Hepatocyte (in vitro differentiated cells): ENCODE measurements at regions not wholly inside any gene's neighbourhood (a gene's known extent, or its start where the extent isn't known, plus 50 kb on each side); places are given as distances from the start of the nearest gene placed in this dataset.

ENCODE experiments used
- DNase-seq: peaks from one replicate; pipeline ENCODE4 v3.0.0-alpha.2; 2016; ENCODE audit warnings: low spot score
- H2AFZ ChIP-seq: fragments of 200-600 bp; sonication (generic); 2 replicates; pipeline ENCODE4 v1.6.0; 2016; ENCODE audit warnings: antibody characterized with exemption, mild to moderate bottlenecking
- H3K27ac ChIP-seq: fragments of 200-600 bp; sonication (generic); 2 replicates; pipeline ENCODE4 v1.5.1; 2016; ENCODE audit warnings: mild to moderate bottlenecking
- H3K27me3 ChIP-seq: fragments of 200-600 bp; sonication (generic); 2 replicates; pipeline ENCODE4 v1.6.1; 2016
- H3K36me3 ChIP-seq: fragments of 200-600 bp; sonication (generic); replicated peaks from 2 replicates; pipeline ENCODE4 v1.5.1; 2016; ENCODE audit warnings: low read depth; ENCODE audit not compliant: insufficient read depth
- H3K4me1 ChIP-seq: fragments of 200-600 bp; sonication (generic); 2 replicates; pipeline ENCODE4 v1.5.1; 2016; ENCODE audit warnings: mild to moderate bottlenecking, moderate library complexity; ENCODE audit not compliant: insufficient read depth
- H3K4me2 ChIP-seq: fragments of 200-600 bp; sonication (generic); 2 replicates; pipeline ENCODE4 v1.6.0; 2016
- H3K4me3 ChIP-seq: fragments of 200-600 bp; sonication (generic); 2 replicates; pipeline ENCODE4 v1.5.1; 2016; ENCODE audit warnings: mild to moderate bottlenecking
- H3K79me2 ChIP-seq: fragments of 200-600 bp; sonication (generic); 2 replicates; pipeline ENCODE4 v1.6.0; 2017; ENCODE audit warnings: mild to moderate bottlenecking
- H3K9me2 ChIP-seq: fragments of 200-600 bp; sonication (generic); replicated peaks from 2 replicates; pipeline ENCODE4 v1.6.0; 2017; ENCODE audit warnings: mild to moderate bottlenecking; ENCODE audit not compliant: insufficient read depth
- H3K9me3 ChIP-seq: fragments of 200-600 bp; sonication (generic); 2 replicates; pipeline ENCODE4 v1.5.1; 2016; ENCODE audit warnings: low read depth, mild to moderate bottlenecking
- H4K20me1 ChIP-seq: fragments of 200-600 bp; sonication (generic); 2 replicates; pipeline ENCODE4 v1.6.0; 2016; ENCODE audit warnings: mild to moderate bottlenecking; ENCODE audit not compliant: insufficient read depth, poor library complexity, severe bottlenecking
- CTCF ChIP-seq: fragments of 200-600 bp; sonication (generic); IDR thresholded peaks from 2 replicates; pipeline ENCODE4 v1.5.1; 2016; ENCODE audit warnings: antibody characterized with exemption, mild to moderate bottlenecking; ENCODE audit not compliant: poor library complexity
- EZH2 ChIP-seq: fragments of 200-600 bp; sonication (generic); IDR thresholded peaks from 2 replicates; pipeline ENCODE4 v1.6.1; 2016; ENCODE audit warnings: antibody characterized with exemption, mild to moderate bottlenecking, borderline replicate concordance
- EZH2phosphoT487 ChIP-seq: fragments of 200-600 bp; sonication (generic); IDR thresholded peaks from one replicate; pipeline ENCODE4 v1.6.1; 2018; ENCODE audit warnings: antibody characterized with exemption, mild to moderate bottlenecking, low read depth, moderate library complexity; ENCODE audit not compliant: unreplicated experiment, severe bottlenecking
- WGBS: methylation state at CpG from one replicate; pipeline ENCODE4 v1.1.6; 2016; ENCODE audit warnings: low lambda C conversion rate; ENCODE audit errors: missing lambda C conversion rate; 5-methylcytosine and 5-hydroxymethylcytosine counted together

GRCh38 chr6:156703719-156704118, 73.5 kb upstream of the ARID1B start:
- peak overlapping the region; percentile 28 for H2AFZ ChIP-seq
- DNase-seq: no peak
- H3K36me3 ChIP-seq: no peaks in the 10 kb centered on the region
- H3K9me2 ChIP-seq: no peaks in the 10 kb centered on the region
- WGBS: 64% methylated on average over 6 of the region's 6 CpGs
- H3K9me3 ChIP-seq: no peaks in the 10 kb centered on the region
- H3K4me1 ChIP-seq: no peaks in the 10 kb centered on the region
- no peaks in the 10 kb centered on the region for H4K20me1 ChIP-seq
- no peak overlapping the region for H3K4me2 ChIP-seq
- H3K4me3 ChIP-seq: no peak overlapping the region
- no peaks in the 10 kb centered on the region for H3K27me3 ChIP-seq
- TF ChIP-seq EZH2phosphoT487 (no peak), CTCF (no peak), EZH2 (no peak)
- H3K27ac ChIP-seq: no peak overlapping the region
- H3K79me2 ChIP-seq: no peaks in the 10 kb centered on the region

- Histone ChIP-seq H2AFZ (no peak overlapping the region), H3K9me2 (no peaks in the 10 kb centered on the region), H3K27me3 (no peaks in the 10 kb centered on the region), H3K9me3 (no peaks in the 10 kb centered on the region), H3K27ac (no peak overlapping the region), H3K36me3 (no peaks in the 10 kb centered on the region), H4K20me1 (no peaks in the 10 kb centered on the region), H3K4me2 (no peak overlapping the region), H3K4me1 (no peaks in the 10 kb centered on the region), H3K79me2 (no peaks in the 10 kb centered on the region), H3K4me3 (no peak overlapping the region)
- no peak for TF ChIP-seq EZH2
- TF ChIP-seq EZH2phosphoT487: no peak
- TF ChIP-seq CTCF: no peak
- no peak for DNase-seq
- 60% methylated on average over 4 of the region's 4 CpGs for WGBS
Observed at GRCh38 chr6:156701966-156702365, 75.2 kb upstream of the ARID1B start.

- Histone ChIP-seq H3K4me1 (no peaks in the 10 kb centered on the region), H3K79me2 (no peaks in the 10 kb centered on the region), H3K9me3 (no peaks in the 10 kb centered on the region), H4K20me1 (no peaks in the 10 kb centered on the region), H3K36me3 (no peaks in the 10 kb centered on the region), H3K4me2 (no peak overlapping the region), H2AFZ (no peak overlapping the region), H3K9me2 (no peaks in the 10 kb centered on the region), H3K27me3 (no peaks in the 10 kb centered on the region), H3K4me3 (no peak overlapping the region), H3K27ac (no peak overlapping the region)
- TF ChIP-seq EZH2phosphoT487: no peak
- TF ChIP-seq EZH2: no peak
- no peak for TF ChIP-seq CTCF
- DNase-seq: no peak
- 87% methylated on average over 7 of the region's 7 CpGs for WGBS
Observed at GRCh38 chr6:156700440-156701057, 76.6 kb upstream of the ARID1B start.
